DMS79 (cell line): ENCODE measurements at regions not wholly inside any gene's neighbourhood (a gene's known extent, or its start where the extent isn't known, plus 50 kb on each side); places are given as distances from the start of the nearest gene placed in this dataset.
"Not testable (repeated sequence)": the region's sequence is repeated elsewhere in the genome, so short reads cannot be mapped to it uniquely, and the experiment has no call there.

ENCODE experiments used
- DNase-seq: peaks from one replicate; lab custom pipeline; 2025; lab: John Stamatoyannopoulos, UW

DNA sequence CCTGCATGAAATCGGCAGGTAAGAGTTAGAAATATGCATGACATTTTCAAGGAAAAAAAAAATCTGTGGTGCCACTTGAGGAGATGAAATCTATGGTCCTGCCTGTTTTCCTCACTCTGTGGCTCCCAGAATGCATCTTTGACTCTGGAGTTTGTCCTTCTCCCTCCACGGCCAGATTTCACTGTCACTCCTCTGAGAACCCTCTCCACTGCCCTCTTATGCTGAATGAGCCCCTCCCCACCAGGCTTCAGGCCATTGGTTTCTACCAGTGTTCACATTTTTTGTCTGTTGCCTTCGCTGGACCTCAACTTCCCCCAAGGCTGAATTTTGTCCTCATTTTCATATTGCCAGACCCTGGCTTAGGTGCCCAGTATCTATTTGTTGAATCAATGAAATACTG lies 235.0 kb downstream of the ZIC5 start:
- no peak for DNase-seq

GRCh38 chr13:99734013-99734693 lies 232.9 kb downstream of the TM9SF2 start:
- DNase-seq, result no peak

DNA sequence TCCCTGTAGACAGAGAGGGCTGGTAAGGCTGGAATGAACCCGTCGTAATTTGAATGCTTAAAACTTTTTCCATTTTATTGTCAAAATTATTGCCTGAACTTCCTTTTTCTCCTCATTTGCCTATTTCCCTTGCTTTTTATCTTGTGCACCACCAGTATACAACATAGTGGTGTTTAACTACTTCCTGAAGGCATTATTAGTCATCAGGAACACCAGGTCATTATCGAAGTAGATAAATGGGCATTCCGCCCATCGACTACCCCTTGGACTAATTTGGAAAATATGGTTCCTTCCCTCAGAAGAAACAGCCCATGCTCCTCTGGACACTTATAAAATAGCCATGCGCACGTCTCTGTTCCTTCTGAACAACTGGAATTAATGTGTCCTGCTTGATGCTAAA lies 232.1 kb downstream of the TM9SF2 start:
- DNase-seq, result no peak

DNA sequence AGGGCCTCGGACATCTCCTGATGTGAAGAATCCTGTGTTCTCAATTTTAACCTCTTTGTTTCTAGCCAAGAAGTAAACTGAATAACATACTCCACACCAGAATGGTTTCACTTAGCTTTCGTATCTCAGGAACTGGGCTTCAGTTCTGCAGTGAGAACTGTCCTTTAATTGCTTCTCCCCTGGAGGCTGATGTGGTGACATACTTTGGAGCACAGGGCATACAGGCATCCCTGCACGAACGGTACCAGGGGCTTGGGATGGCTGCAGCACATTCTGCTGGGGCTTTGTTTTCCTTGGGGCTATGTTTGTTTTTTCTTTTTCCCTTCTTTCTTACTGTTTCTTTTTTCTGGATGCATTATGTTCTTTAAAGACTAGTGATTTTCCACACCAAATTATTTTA lies 230.5 kb downstream of the TM9SF2 start:
- no peak for DNase-seq

DNA sequence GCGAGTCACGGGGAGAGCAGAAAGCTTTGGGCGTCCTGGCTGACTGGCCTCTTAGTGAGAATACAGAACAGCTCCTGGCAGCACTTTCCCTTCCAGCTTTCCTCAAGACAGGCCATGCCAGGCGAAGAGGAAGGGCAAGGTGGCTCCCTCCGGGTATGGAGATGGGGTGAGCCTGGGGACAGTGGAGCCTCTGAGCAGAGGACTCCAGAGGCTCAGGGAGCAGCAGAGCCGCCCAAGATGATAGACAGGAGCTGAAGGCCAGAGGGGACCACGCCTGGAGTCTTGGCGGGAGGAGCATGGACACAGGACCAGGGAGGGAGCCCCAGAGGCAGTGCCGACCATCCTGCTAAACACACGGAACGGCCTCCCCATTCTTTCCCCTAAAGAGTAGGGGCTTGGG lies 229.1 kb downstream of the TM9SF2 start:
- no peak for DNase-seq

DNA sequence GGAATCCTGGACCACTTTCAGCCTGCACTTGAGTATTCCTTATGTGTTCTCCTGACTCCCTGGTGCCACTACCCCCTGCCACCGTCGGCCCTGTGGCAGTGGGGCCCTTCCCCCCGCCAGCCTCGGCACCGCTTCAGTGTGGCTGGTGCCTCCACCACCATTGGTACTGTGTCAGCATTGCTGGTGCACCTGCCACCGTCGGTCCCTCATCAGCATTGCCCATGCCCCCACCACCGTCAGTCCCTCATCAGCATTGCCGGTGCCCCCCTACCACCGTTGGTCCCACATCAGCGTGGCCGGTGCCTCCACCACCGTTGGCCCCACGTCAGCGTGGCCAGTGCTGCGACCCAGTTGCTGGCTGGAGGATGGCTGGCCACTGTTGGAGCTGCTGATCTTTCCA lies 228.5 kb downstream of the TM9SF2 start:
- no peak for DNase-seq

DNA sequence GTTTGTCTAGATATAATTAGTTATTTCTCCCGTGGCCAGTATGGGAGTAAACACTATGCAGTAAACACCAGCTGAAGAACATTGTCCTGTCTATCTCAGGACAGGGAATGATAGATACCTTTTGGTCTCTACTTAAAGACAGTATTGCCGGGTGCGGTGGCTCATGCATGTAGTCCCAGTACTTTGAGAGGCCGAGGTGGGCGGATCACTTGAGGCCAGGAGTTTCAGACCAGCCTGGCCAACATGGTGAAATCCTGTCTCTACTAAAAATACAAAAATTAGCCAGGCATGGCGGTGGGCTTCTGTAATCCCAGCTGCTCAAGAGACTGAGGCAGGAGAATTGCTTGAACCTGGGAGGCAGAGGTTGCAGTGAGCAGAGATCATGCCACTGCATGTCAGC lies 226.4 kb downstream of the TM9SF2 start:
- DNase-seq, result not testable (repeated sequence)

GRCh38 chr13:99726282-99726894 lies 225.1 kb downstream of the TM9SF2 start:
- no peak for DNase-seq

- DNase-seq, result no peak
Observed at GRCh38 chr13:99725644-99726043, 224.4 kb downstream of the TM9SF2 start.

- no peak for DNase-seq
Observed at GRCh38 chr13:99724633-99725517, 223.6 kb downstream of the TM9SF2 start.

DNA sequence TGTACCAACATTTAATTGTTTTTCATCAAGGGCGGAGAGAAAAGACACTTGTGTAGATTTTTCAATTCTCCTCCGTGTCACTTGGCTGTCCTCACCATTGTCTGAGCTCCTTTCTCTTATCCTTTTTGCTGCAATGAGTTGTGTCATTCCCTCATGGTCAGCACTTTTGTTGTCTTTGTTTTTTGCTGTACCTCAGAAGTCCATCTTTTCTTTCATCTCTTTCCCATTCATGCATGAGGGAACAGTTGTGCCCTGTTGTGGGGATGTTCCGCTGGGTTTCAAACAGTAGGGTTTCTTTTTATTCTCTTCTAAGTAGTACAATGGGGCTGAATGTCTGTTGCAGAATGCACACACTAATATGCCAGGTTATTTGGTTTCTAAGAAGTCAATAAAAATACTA lies 222.6 kb downstream of the TM9SF2 start:
- no peak for DNase-seq

- no peak for DNase-seq
Observed at GRCh38 chr13:99722931-99723330, 221.7 kb downstream of the TM9SF2 start.

DNA sequence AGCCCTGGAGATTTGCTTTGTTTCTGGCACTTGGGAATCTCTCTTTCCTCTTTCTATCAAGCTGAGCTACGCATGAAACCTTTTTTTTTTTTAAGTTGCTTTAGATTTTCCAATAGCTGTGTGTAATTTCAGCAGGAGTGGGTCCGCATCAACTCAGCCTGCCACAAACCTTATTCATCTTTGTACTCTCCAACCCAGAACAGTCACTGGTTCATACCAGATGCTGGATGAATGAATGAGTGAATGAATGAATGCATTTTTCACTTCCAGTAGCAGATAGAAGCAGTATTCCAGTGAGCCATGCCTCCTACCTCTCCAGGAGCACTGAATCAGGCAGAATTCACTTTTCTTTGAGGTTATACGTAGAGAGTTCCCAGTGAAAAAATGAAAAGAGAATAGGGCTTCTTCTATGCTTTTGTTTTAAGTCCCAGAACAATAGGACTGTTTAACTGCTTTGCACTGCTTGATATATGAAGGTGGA lies 221.1 kb downstream of the TM9SF2 start:
- no peak for DNase-seq

- no peak for DNase-seq
Observed at GRCh38 chr13:99721606-99722337, 220.5 kb downstream of the TM9SF2 start.

DNA sequence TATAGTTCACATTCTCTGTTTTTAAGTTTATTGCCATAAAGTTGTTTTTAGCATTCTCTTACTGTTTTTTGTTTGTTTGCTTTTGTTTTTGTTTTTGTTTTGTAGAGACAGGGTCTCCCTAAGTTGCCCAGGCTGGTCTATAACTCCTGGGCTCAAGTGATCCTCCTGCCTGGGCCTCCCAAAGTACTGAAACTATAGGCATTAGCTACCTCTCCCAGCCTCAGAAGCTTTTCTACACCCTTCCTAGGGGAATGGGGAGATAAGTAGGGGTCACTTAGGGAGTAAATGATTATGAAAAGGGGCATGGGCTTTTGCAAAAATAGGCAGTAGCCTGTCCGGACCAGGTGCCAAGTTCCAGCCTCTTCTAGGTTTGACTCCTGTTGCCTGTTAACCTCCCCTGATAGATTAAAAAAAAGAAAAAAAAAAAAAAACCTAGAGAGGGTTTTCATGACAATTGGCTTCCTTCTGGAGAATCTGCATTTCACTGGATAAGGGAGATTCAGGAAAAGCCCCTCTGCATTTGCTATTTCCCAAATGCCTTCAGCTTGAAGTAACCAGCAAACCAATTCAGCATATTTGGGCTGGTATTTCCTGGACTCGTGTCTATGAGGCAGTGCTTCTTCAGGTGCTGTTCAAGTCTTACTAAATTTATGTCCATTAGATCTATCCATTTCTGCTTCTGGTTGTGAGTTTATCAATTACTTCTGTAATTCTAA lies 216.8 kb downstream of the TM9SF2 start:
- no peak for DNase-seq

DNA sequence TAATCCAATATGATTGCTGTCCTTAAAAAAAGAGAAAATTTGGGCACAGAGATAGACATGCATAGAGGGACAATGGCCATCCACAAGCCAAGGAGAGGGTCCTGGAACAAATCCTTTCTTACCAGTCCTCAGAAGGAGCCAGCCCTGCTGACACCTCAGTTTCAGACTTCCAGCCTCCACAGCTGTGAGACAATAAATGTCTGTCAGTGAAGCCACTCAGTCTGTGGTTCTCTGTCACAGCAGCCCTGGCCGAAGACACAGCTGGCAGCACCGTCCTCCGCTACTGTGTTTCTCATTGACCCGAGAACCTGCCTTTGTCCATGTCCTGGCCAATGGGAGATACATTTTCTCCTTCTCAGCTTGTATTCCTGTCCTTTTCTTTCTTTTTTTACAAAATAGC lies 207.9 kb downstream of the TM9SF2 start:
- DNase-seq, result no peak

- no peak for DNase-seq
Observed at GRCh38 chr13:99704390-99704789, 203.1 kb downstream of the TM9SF2 start.

GRCh38 chr13:99703908-99704307 lies 202.6 kb downstream of the TM9SF2 start:
- no peak for DNase-seq

- DNase-seq, result peak; percentile 91
Observed at GRCh38 chr13:99702687-99703319, 201.5 kb downstream of the TM9SF2 start.

DNA sequence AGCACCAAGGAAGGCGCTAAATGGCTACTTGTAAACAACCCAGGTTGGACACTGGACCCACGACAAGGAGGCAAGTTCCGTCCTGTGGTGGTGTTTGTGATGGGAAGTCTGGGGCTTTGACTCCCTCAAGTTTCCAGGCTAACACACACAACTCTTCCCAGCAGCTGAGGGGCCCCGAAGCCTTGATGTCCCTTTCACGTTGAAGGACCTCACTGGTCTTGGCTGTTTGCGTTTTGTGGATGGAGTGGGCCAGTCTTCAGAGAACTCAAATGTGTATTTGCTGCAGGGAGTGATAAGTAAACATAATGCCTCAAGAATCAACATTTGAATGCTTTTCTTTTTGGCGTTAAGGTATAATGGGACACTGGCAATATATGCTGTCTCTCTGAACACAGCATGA lies 199.2 kb downstream of the TM9SF2 start:
- no peak for DNase-seq

DNA sequence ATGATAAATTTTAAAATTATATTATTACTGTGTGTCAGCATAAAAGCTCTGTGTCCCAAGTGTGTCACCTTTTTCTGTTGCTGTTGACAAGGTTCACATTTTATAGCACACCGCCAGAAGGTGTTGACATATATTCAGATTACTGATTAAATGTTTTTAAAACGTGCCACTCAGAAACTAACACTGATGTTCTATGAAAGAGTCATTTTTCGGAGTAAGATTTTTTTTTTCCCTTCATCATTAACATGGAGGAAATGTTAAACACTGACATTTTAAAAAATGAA lies 197.5 kb downstream of the TM9SF2 start:
- DNase-seq, result no peak
